ENCODE measurements at regions not wholly inside any gene's neighbourhood (a gene's known extent, or its start where the extent isn't known, plus 50 kb on each side); places are given as distances from the start of the nearest gene placed in this dataset.

GRCh38 chrX:74180716-74181115 lies 123.3 kb upstream of the ZCCHC13 start:
- TF ChIP-seq, protein P1, sequence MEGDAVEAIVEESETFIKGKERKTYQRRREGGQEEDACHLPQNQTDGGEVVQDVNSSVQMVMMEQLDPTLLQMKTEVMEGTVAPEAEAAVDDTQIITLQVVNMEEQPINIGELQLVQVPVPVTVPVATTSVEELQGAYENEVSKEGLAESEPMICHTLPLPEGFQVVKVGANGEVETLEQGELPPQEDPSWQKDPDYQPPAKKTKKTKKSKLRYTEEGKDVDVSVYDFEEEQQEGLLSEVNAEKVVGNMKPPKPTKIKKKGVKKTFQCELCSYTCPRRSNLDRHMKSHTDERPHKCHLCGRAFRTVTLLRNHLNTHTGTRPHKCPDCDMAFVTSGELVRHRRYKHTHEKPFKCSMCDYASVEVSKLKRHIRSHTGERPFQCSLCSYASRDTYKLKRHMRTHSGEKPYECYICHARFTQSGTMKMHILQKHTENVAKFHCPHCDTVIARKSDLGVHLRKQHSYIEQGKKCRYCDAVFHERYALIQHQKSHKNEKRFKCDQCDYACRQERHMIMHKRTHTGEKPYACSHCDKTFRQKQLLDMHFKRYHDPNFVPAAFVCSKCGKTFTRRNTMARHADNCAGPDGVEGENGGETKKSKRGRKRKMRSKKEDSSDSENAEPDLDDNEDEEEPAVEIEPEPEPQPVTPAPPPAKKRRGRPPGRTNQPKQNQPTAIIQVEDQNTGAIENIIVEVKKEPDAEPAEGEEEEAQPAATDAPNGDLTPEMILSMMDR (IDR thresholded peaks at IDR 0.05) = no peak
- no peak for TF ChIP-seq ZFX (IDR thresholded peaks at IDR 0.05; ENCODE audit: borderline replicate concordance)

All from 22Rv1 (cell line).